HepG2 (cell line): ENCODE measurements at regions not wholly inside any gene's neighbourhood (a gene's known extent, or its start where the extent isn't known, plus 50 kb on each side); places are given as distances from the start of the nearest gene placed in this dataset.

ENCODE experiments used
- ATAC-seq: fragments of 200-7000 bp; cut with Tn5 transposase; 3 replicates; pipeline ENCODE4 v1.9.1; 2020; ENCODE audit warnings: mild to moderate bottlenecking, moderate library complexity
- BruUV-seq: library from RNA; stranded (reverse); fragments of 400-500 nt; replicated peaks from 2 replicates; lab custom pipeline; 2021; lab: Mats Ljungman, UMichigan
- CTCF ChIA-PET: fragments of 300-600 bp; formaldehyde crosslinking; extraction: SDS; loops from one replicate; lab custom pipeline; 2021; ENCODE audit warnings: low total read pairs, inconsistent platforms, low intra/inter-chr PET ratio; lab: Yijun Ruan, JAX
- POLR2A ChIA-PET: fragments of 350-600 bp; sonication (Branson Sonifier 250); formaldehyde crosslinking; loops from one replicate; lab custom pipeline; 2020; ENCODE audit warnings: antibody characterized with exemption, inconsistent platforms; lab: Yijun Ruan, JAX
- DNase-seq: peaks from one replicate; pipeline ENCODE4 v3.0.0-alpha.2; 2015; ENCODE audit warnings: low spot score
- FAIRE-seq: peaks from 3 replicates; lab custom pipeline; 2011; peaks lifted over from hg19 to GRCh38; lab: Jason Lieb, UNC
- H2AFZ ChIP-seq: one replicate; pipeline ENCODE4 v1.6.1; 2011; ENCODE audit warnings: low read length, inconsistent platforms
- H3K27ac ChIP-seq: fragments of 300-600 bp; 3 replicates; pipeline ENCODE4 v1.8.0; 2011; ENCODE audit warnings: mixed run types, mild to moderate bottlenecking, mixed read lengths, low read length, inconsistent platforms; ENCODE audit not compliant: insufficient read depth; ENCODE audit errors: extremely low read length
- H3K27me3 ChIP-seq, 2 experiments: fragments of 200-600 bp in 1 of 2; 2 replicates in 1 of 2; 3 replicates in 1 of 2; pipeline versions ENCODE4 v1.6.0 to v1.8.0; 2011; ENCODE audit warnings: low read length in 2 of 2, mild to moderate bottlenecking in 2 of 2, moderate library complexity in 2 of 2, inconsistent platforms in 1 of 2; ENCODE audit not compliant: insufficient read depth in 2 of 2, control insufficient read depth in 1 of 2
- H3K36me3 ChIP-seq, 2 experiments: fragments of 200-600 bp in 1 of 2; replicated peaks in 1 of 2; 2 replicates in 1 of 2; 3 replicates in 1 of 2; pipeline versions ENCODE4 v1.5.1 to v1.8.0; 2011; ENCODE audit warnings: low read length in 2 of 2, inconsistent platforms in 1 of 2; ENCODE audit not compliant: insufficient read depth in 2 of 2, control insufficient read depth in 1 of 2
- H3K4me1 ChIP-seq: 2 replicates; pipeline ENCODE4 v1.5.1; 2012; ENCODE audit warnings: low read length, inconsistent platforms; ENCODE audit not compliant: insufficient read depth
- H3K4me2 ChIP-seq: 2 replicates; pipeline ENCODE4 v1.6.0; 2011; ENCODE audit warnings: low read depth, low read length, inconsistent platforms
- H3K4me3 ChIP-seq, 3 experiments: fragments of 200-600 bp in 1 of 3; sonication (generic), shearing (Covaris generic) in 1 of 3; replicated peaks in 1 of 3; 2 replicates each; pipeline ENCODE4 v1.5.1; 2011 to 2016; ENCODE audit warnings: low read length in 3 of 3, inconsistent platforms in 2 of 3, low read depth in 2 of 3, mild to moderate bottlenecking in 2 of 3, control low read depth in 1 of 3, mixed read lengths in 1 of 3; ENCODE audit not compliant: insufficient read depth in 1 of 3
- H3K79me2 ChIP-seq: one replicate; pipeline ENCODE4 v1.6.1; 2011; ENCODE audit warnings: low read length, inconsistent platforms; ENCODE audit not compliant: insufficient read depth
- H3K9ac ChIP-seq: 2 replicates; pipeline ENCODE4 v1.6.0; 2011; ENCODE audit warnings: mild to moderate bottlenecking, low read depth, low read length, inconsistent platforms; ENCODE audit not compliant: insufficient read depth
- H3K9me3 ChIP-seq: 2 replicates; pipeline ENCODE4 v1.5.1; 2012; ENCODE audit warnings: mild to moderate bottlenecking, low read length
- H4K20me1 ChIP-seq: 2 replicates; pipeline ENCODE4 v1.6.0; 2011; ENCODE audit warnings: inconsistent platforms, mild to moderate bottlenecking, low read length, moderate library complexity; ENCODE audit not compliant: insufficient read depth
- CBX1 ChIP-seq: IDR thresholded peaks from one replicate; pipeline ENCODE4 v1.6.1; 2016; ENCODE audit warnings: antibody characterized with exemption, low read depth
- DNMT1 ChIP-seq: sonication (generic); formaldehyde crosslinking; IDR thresholded peaks from 2 replicates; pipeline ENCODE4 v1.5.1; 2020; ENCODE audit warnings: mild to moderate bottlenecking, missing genetic modification reagents
- ETV5 ChIP-seq: IDR thresholded peaks from 2 replicates; pipeline ENCODE4 v1.6.1; 2018; ENCODE audit warnings: missing biosample characterization, missing genetic modification reagents, inconsistent platforms, borderline replicate concordance
- JUN ChIP-seq: sonication (generic); formaldehyde crosslinking; IDR thresholded peaks from 2 replicates; pipeline ENCODE4 v1.4.0; 2020; ENCODE audit warnings: mild to moderate bottlenecking, missing genetic modification reagents
- RBFOX2 ChIP-seq: fragments of 200-400 bp; formaldehyde crosslinking; IDR thresholded peaks from 2 replicates; pipeline ENCODE4 v1.6.1; 2017; ENCODE audit warnings: low read depth, mild to moderate bottlenecking, low read length
- REL ChIP-seq: sonication (generic); formaldehyde crosslinking; conservative IDR thresholded peaks from 2 replicates; pipeline ENCODE4 v1.8.0; 2022; ENCODE audit warnings: mild to moderate bottlenecking, missing genetic modification reagents, moderate library complexity
- SOX5 ChIP-seq: IDR thresholded peaks from 2 replicates; pipeline ENCODE4 v1.6.1; 2016; ENCODE audit warnings: borderline replicate concordance
- TBX3 ChIP-seq: fragments of 450-650 bp; IDR thresholded peaks from 2 replicates; pipeline ENCODE4 v1.6.1; 2017; ENCODE audit warnings: antibody characterized with exemption, mild to moderate bottlenecking, inconsistent platforms, borderline replicate concordance
- ZNF234 ChIP-seq: sonication (generic); formaldehyde crosslinking; conservative IDR thresholded peaks from 2 replicates; pipeline ENCODE4 v1.5.1; 2020; ENCODE audit warnings: mild to moderate bottlenecking, missing genetic modification reagents
- ZNF256 ChIP-seq: sonication (generic); formaldehyde crosslinking; conservative IDR thresholded peaks from 2 replicates; pipeline ENCODE4 v1.4.0; 2020; ENCODE audit warnings: missing genetic modification reagents
- ZNF317 ChIP-seq: sonication (generic); formaldehyde crosslinking; IDR thresholded peaks from 2 replicates; pipeline ENCODE4 v1.5.0; 2020; ENCODE audit warnings: mild to moderate bottlenecking, missing genetic modification reagents
- ZNF337 ChIP-seq: sonication (generic); formaldehyde crosslinking; IDR thresholded peaks from 2 replicates; pipeline ENCODE4 v1.5.1; 2020; ENCODE audit warnings: missing genetic modification reagents, low read depth, mild to moderate bottlenecking, borderline replicate concordance
- ZNF484 ChIP-seq: sonication (generic); formaldehyde crosslinking; IDR thresholded peaks from 2 replicates; pipeline ENCODE4 v1.5.1; 2020; ENCODE audit warnings: mild to moderate bottlenecking, low read depth, missing genetic modification reagents, borderline replicate concordance
- ZNF557 ChIP-seq: sonication (generic); formaldehyde crosslinking; IDR thresholded peaks from 2 replicates; pipeline ENCODE4 v1.4.0; 2020; ENCODE audit warnings: missing genetic modification reagents
- WGBS: methylation state at CpG from one replicate; pipeline ENCODE4 v1.1.6; 2017; ENCODE audit warnings: low lambda C conversion rate; 5-methylcytosine and 5-hydroxymethylcytosine counted together
- in situ Hi-C: cut with HindIII; loops from 2 replicates; pipeline ENCODE4 v1.10.0; 2017; ENCODE audit warnings: low pct_unique_long_range_greater_than_20kb; ENCODE audit not compliant: extremely low pct_ligation_motif_present
- intact Hi-C: fragments of 100-400 bp; cut with micrococcal nuclease; formaldehyde crosslinking; loops from one replicate; pipeline ENCODE4 v1.10.0; 2022; ENCODE audit not compliant: unreplicated experiment
- TF ChIP-seq, protein P1 (sequence below): sonication (generic); formaldehyde crosslinking; IDR thresholded peaks from 2 replicates; pipeline ENCODE4 v1.8.0; 2022; ENCODE audit warnings: mild to moderate bottlenecking, missing genetic modification reagents, moderate library complexity

DNA sequence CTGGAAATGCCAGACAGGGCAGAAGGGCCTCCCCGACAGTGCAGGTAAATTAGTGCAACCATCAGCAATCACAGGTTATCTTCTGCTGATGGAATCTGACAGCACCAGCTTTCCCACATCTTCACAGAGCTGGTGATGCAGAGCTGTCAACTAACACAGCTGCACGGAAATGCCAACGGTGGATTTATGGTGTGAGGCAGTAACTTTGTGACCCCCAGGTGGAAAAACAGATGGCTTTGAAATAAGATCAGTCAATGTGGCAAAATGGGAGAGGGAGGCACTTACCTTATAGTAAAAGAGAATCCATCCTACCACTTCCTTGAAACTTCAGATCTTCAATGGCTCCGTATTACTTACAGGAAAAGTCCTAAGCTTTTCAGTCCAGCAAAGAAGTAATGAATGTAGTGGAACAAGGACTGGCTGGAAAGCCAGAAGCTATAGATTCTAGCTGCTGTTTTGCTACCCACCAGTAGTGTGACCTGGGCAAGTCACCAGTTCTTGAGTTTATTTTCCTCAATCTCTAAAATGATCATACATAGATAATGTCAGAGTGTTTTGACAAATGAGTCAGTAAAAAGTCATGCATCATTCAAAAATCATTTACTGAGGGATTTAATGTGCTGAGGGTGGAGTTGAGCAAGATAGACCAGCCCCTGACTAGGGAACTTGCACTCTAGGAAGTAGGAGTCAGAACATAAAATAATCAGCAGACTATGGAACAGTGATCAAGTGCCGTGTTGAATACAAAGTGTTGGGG lies 245.7 kb upstream of the JUN start:
- 49% methylated on average over 5 of the region's 5 CpGs for WGBS
- ChIA-PET POLR2A (no interaction called here), CTCF (no interaction called here)
- Histone ChIP-seq H2AFZ (no peak overlapping the region), H3K9ac (no peak overlapping the region), H4K20me1 (no peaks in the 10 kb centered on the region), H3K36me3 (no peaks in the 10 kb centered on the region), H3K27me3 (peaks cover 0 to 7% of the 10 kb centered on the region in 2 experiments; a peak in 2 of 5 replicates), H3K4me3 (no peak overlapping the region), H3K27ac (no peak overlapping the region), H3K4me2 (no peak overlapping the region), H3K9me3 (no peaks in the 10 kb centered on the region), H3K79me2 (no peaks in the 10 kb centered on the region), H3K4me1 (peaks cover 19% of the 10 kb centered on the region)
- no TSS peak for BruUV-seq
- FAIRE-seq (no peak), DNase-seq (no peak), ATAC-seq (no peak)
- no peak for TF ChIP-seq CBX1
- TF ChIP-seq RBFOX2: no peak
- TF ChIP-seq, protein P1, sequence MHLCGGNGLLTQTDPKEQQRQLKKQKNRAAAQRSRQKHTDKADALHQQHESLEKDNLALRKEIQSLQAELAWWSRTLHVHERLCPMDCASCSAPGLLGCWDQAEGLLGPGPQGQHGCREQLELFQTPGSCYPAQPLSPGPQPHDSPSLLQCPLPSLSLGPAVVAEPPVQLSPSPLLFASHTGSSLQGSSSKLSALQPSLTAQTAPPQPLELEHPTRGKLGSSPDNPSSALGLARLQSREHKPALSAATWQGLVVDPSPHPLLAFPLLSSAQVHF (CRISPR knock-in tag): no peak
- TF ChIP-seq SOX5 (CRISPR knock-in tag): no peak
- no peak for TF ChIP-seq ZNF234 (CRISPR knock-in tag)
- TF ChIP-seq ZNF557 (CRISPR knock-in tag): no peak
- no peak for TF ChIP-seq JUN (CRISPR knock-in tag)
- no peak for TF ChIP-seq ZNF484
- no peak for TF ChIP-seq ZNF256
- TF ChIP-seq REL (CRISPR knock-in tag): no peak
- TF ChIP-seq ZNF337: no peak
- no peak for TF ChIP-seq ETV5 (CRISPR knock-in tag)
- TF ChIP-seq DNMT1 (CRISPR knock-in tag): no peak
- no peak for TF ChIP-seq TBX3
- no peak for TF ChIP-seq ZNF317 (CRISPR knock-in tag)
- in situ Hi-C loops (no loop called here), intact Hi-C loops (no loop called here)
